PC-3 (cell line): ENCODE measurements at regions not wholly inside any gene's neighbourhood (a gene's known extent, or its start where the extent isn't known, plus 50 kb on each side); places are given as distances from the start of the nearest gene placed in this dataset.

Experiments
- CTCF ChIP-seq: fragments of 300-600 bp; sonication (generic); conservative IDR thresholded peaks from 2 replicates; pipeline ENCODE4 v1.5.1; 2017; ENCODE audit warnings: antibody characterized with exemption, low read depth, mild to moderate bottlenecking, low read length
- EZH2 ChIP-seq: fragments of 300-600 bp; sonication (generic); IDR thresholded peaks from one replicate; pipeline ENCODE4 v1.6.1; 2017; ENCODE audit warnings: antibody characterized with exemption, mild to moderate bottlenecking, low read length; ENCODE audit not compliant: unreplicated experiment
- EZH2phosphoT487 ChIP-seq: fragments of 300-600 bp; sonication (generic); IDR thresholded peaks from 2 replicates; pipeline ENCODE4 v1.6.1; 2018; ENCODE audit warnings: mild to moderate bottlenecking, antibody characterized with exemption, low read length, borderline replicate concordance

- TF ChIP-seq EZH2 (no peak), CTCF (no peak), EZH2phosphoT487 (no peak)
Measured at GRCh38 chr5:38143384-38143783, 115.0 kb upstream of the EGFLAM start.
